Iris pigment epithelial cell (primary cell): ENCODE measurements at regions not wholly inside any gene's neighbourhood (a gene's known extent, or its start where the extent isn't known, plus 50 kb on each side); places are given as distances from the start of the nearest gene placed in this dataset.

Experiments used
- DNase-seq: peaks from one replicate; pipeline ENCODE4 v3.0.0-alpha.2; 2011; ENCODE audit warnings: low read depth

DNA sequence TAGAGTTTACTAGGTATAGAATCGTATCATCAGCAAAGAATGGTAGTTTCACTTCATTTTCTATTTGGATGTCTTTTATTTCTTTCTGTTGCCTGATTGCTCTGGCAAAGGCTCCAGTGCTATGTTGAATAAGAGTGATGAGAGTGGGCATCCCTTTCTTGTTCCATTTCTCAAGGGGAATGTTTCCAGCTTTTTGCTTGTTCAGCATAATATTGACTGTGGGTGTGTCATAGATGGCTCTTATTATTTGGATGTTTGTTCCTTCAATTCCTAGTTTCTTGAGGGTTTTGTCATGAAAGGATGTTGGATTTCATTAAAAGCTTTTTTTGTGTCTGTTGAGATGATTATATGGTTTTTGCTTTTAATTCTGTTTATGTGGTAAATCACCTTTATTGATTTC lies 1114.5 kb downstream of the RAPGEF2 start:
- no peak for DNase-seq

DNA sequence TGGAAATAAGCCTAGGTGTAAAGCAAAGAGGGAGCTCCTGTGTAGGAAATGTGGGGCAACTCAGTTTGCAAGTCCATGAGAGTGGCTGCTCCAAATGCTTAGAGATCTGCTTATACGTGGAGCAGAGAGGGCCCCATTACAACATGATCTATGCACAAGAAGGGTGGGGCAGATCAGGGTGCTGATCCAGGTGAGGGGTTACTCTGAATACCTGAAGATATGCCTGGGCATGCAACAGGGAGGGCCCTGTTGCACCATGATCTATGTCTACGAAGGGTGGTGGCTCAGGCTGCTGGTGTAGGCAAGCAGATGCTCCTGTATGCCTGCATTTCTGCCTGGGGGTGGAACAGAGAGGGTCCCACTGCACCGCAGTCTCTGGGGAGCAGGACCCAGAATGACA lies 1121.2 kb downstream of the RAPGEF2 start:
- DNase-seq, result no peak

DNA sequence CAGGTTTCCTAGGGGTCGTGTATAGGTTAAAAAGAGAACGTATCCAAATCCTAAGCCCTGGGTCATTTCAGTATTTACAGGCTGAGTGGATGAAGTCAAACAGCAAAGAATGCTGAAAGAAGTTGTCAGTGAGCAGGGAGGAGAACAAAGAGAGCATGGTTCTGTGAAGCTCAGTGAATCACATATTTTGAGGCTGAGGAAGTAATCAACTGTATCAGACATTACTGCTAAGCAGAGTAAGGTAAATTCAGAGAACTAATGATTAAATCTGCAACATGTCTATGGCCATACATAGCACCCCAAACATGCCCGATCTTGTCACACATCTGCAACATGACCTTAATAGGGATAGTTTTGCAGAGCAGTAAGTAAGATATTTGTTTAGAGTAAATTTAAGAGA lies 1130.3 kb downstream of the RAPGEF2 start:
- DNase-seq, result no peak

DNA sequence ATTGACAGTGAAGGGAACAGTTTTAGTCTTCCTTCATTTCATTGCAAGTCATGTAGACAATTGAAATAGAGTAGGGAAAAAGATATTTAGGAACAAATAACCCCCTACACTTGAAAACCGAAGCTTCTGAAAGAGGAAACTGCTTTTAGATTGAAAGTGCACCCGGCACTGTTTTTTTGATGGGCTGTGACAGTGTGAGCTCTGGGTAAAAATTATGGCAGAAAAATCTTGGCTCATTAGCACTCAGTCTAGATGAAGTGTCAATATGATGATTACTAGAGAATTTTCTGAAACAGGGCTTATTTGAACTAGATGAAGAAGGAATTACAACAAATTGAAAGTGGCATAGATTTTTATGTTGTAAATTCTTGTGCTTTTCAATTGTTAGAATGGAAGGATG lies 1132.4 kb downstream of the RAPGEF2 start:
- no peak for DNase-seq

GRCh38 chr4:160235771-160236170 lies 1132.9 kb downstream of the RAPGEF2 start:
- no peak for DNase-seq

- DNase-seq, result no peak
Measured at GRCh38 chr4:160238790-160239189, 1135.9 kb downstream of the RAPGEF2 start.

GRCh38 chr4:160247091-160247656 lies 1144.3 kb downstream of the RAPGEF2 start:
- DNase-seq, result no peak

DNA sequence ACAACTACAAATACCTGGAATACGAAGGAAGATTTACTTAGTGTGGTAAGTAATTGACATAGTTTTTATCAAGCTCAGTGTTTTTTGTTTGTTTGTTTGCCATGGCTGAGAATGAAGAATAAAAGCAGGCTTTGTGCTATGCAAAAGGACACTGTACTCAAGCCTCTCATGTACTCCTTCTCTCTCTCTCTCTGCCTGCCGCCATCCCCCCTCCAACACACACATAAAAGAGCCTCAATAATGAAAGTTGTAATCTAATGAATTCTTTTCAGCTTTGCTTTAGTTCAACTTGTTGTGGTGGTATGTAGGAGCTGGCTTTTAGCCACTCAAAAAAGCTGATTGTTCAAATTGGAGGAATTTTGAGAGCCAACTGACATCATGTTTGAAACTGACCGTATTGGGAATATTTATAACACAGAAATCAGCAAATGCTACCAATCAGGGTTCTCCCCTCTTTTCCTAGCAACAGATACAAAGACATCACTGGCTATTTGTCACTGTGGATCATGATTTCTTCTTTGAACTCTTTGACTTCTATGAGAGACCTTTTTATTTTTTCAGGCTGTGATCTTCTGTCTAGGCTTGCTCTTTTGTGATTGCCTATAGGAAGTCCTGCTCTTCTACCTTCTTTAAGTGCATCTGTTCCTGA lies 1148.8 kb downstream of the RAPGEF2 start:
- DNase-seq, result no peak

DNA sequence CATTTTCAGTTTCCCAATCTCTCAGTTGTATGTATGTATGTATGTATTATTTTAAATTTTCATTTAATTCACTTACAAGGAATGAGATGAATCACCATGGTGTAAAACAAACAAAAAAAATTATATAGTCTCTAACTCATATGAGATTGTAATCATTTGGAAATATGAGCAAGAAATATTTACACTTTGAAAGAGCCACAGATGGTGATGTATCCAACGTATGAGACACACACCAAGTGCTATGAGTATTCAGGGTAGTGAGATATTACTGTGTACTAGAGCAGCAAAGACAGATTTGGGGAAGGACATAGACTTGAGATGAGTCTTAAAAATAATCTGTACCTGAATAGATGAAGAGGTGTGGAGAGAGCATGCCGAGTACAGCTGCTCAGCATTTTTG lies 1154.4 kb downstream of the RAPGEF2 start:
- no peak for DNase-seq

- peak; percentile 1 for DNase-seq
Measured at GRCh38 chr4:160265014-160265413, 1162.1 kb downstream of the RAPGEF2 start.

DNA sequence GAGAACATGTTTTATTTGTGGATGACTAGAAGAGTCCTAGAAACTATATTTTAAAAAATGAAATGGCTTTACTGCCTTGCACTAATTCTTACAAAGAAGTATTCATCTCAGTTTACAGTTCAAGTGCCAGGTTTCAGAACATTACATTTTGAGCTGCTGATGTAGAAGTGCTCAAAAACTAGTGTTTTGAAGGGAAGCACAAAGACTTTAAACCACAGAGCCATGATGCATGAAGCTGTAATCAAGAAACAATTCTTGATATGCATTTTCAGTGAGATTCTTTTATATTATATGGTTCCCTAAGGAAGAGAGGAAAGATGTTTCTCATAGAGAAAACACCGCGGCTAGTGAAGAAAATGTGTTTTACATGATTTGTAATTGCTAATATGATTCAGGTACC lies 1163.0 kb downstream of the RAPGEF2 start:
- DNase-seq, result no peak

- DNase-seq, result no peak
Measured at GRCh38 chr4:160276785-160277325, 1174.0 kb downstream of the RAPGEF2 start.

DNA sequence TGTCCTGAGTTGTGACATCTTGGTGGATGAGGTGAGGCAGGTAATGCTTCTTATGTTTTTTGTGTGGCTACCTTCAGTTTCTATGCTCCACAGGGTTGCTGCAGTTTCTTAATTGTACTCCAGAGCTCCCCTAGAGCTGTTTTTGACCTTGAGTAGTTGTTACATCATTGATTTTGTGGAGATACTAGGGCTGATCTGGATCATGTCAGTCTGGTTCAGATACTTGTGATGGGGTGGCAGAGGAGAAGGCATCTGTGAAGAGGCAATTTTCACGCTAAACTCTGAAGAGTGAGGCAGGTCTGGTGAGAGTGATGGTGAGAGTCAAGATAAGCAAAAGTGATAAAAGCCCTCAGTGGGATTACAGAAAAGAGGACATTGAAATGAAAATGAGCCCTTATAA lies 1180.2 kb downstream of the RAPGEF2 start:
- no peak for DNase-seq

GRCh38 chr4:160284516-160284915 lies 1181.6 kb downstream of the RAPGEF2 start:
- no peak for DNase-seq

GRCh38 chr4:160286051-160286450 lies 1183.2 kb downstream of the RAPGEF2 start:
- DNase-seq, result no peak

GRCh38 chr4:160296476-160296875 lies 1193.6 kb downstream of the RAPGEF2 start:
- DNase-seq, result no peak

GRCh38 chr4:160299177-160299576 lies 1196.3 kb downstream of the RAPGEF2 start:
- DNase-seq, result no peak

- DNase-seq, result no peak
Measured at GRCh38 chr4:160299608-160300007, 1196.7 kb downstream of the RAPGEF2 start.

DNA sequence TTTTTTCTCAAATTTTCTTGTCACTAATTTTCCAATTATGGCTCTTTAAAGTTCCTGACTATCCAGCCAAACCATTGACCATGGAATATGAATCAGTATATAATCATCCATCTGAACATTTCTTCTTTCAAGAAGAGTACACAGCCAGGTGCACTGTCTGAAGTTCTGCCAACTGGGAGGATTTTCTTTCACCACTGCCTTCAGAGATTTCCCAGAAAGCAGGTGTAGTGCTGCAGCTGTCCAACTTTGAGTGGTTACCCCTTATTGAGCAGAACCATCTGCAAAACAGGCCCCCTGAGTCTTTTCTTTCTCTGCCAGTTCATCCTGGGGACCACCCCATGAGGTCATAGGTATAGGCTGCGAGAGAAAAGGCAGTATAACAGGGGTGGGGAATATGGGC lies 1213.2 kb downstream of the RAPGEF2 start:
- no peak for DNase-seq

- DNase-seq, result peak; percentile 10
Measured at GRCh38 chr4:160318567-160319220, 1215.8 kb downstream of the RAPGEF2 start.

DNA sequence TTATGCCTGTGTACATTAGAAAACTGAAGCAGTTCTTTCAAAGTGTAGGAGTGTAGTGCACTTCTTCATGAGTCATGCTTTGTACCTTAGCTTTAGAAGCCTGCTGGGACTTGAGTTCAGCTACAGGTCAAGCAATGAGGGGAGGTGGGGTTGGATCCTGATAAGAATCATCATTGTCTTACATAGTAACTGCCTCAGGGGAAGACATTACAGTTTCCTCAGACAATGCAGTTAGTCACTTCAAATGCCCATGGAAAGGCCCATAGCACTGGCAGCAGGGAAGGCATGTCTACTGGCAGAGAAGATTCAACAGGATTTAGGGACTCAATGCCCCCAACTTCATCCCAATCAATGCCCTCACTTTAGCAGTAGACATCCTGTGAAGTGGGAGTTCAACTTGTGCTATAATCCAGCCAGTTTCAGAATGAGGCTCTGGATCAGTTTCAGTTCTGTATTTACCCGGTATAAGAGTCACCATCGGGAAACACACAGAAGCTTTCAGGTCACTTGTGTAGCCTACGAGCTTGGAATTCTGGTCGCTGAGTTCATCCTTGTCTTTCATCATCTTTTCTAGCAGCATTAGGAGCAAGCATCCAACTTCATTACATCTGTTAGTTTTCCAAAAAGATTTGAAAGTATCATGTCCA lies 1216.5 kb downstream of the RAPGEF2 start:
- DNase-seq, result peak; percentile 37

GRCh38 chr4:160319868-160320260 lies 1217.0 kb downstream of the RAPGEF2 start:
- no peak for DNase-seq

GRCh38 chr4:160326110-160326509 lies 1223.2 kb downstream of the RAPGEF2 start:
- no peak for DNase-seq
